ENCODE measurements at regions not wholly inside any gene's neighbourhood (a gene's known extent, or its start where the extent isn't known, plus 50 kb on each side); places are given as distances from the start of the nearest gene placed in this dataset.

- Histone ChIP-seq H3K36me3 (no peaks in the 10 kb centered on the region), H3K27me3 (no peaks in the 10 kb centered on the region), H3K9me3 (no peaks in the 10 kb centered on the region), H3K4me3 (no peak overlapping the region), H3K27ac (replicated peaks in 1 of 4) (peak overlapping the region in 2 of 4 donors; percentile 32 to 55), H3K4me1 (peaks cover 33 to 42% (median 34%) of the 10 kb centered on the region in 4 donors)
- 76% methylated on average over 6 of the region's 6 CpGs for WGBS
- no peak for DNase-seq (ENCODE audit: extremely low spot score)
- no peak for TF ChIP-seq CTCF (IDR thresholded peaks at IDR 0.05)
- no peak for TF ChIP-seq POLR2A (IDR thresholded peaks at IDR 0.05; ENCODE audit: low read depth)
- intact Hi-C loops (cut with DNase I), result no loop called here
Measured at GRCh38 chr10:31584876-31585275, 265.9 kb downstream of the ZEB1 start.

GRCh38 chr10:31584098-31584631 is 265.1 kb downstream of the ZEB1 start:
- intact Hi-C loops (cut with DNase I), result no loop called here
- DNase-seq (ENCODE audit: extremely low spot score), result peak; percentile 89
- H3K36me3 ChIP-seq, result no peaks in the 10 kb centered on the region
- WGBS, result 80% methylated on average over 8 of the region's 12 CpGs
- H3K27me3 ChIP-seq, result no peaks in the 10 kb centered on the region
- TF ChIP-seq CTCF (IDR thresholded peaks at IDR 0.05) (no peak), POLR2AphosphoS5 (IDR thresholded peaks at IDR 0.05) (no peak), POLR2A (IDR thresholded peaks at IDR 0.05; ENCODE audit: low read depth) (no peak), EP300 (IDR thresholded peaks at IDR 0.05) (no peak)
- peak overlapping the region in 3 of 4 donors; percentile 34 to 55 (median 43) for H3K27ac ChIP-seq (replicated peaks in 1 of 4)
- no peak overlapping the region for H3K4me3 ChIP-seq
- H3K9me3 ChIP-seq, result no peaks in the 10 kb centered on the region
- peaks cover 33 to 42% (median 34%) of the 10 kb centered on the region in 4 donors for H3K4me1 ChIP-seq

GRCh38 chr10:31583293-31583692 is 264.3 kb downstream of the ZEB1 start:
- H3K36me3 ChIP-seq, result no peaks in the 10 kb centered on the region
- H3K9me3 ChIP-seq, result no peaks in the 10 kb centered on the region
- no peak for TF ChIP-seq POLR2A (IDR thresholded peaks at IDR 0.05; ENCODE audit: low read depth)
- TF ChIP-seq CTCF (IDR thresholded peaks at IDR 0.05), result no peak
- no peak for TF ChIP-seq POLR2AphosphoS5 (IDR thresholded peaks at IDR 0.05)
- TF ChIP-seq EP300 (IDR thresholded peaks at IDR 0.05), result no peak
- 47% methylated on average over 6 of the region's 6 CpGs for WGBS
- no peaks in the 10 kb centered on the region for H3K27me3 ChIP-seq
- DNase-seq (ENCODE audit: extremely low spot score), result peak; percentile 80
- H3K4me1 ChIP-seq, result peaks cover 33 to 42% (median 34%) of the 10 kb centered on the region in 4 donors
- intact Hi-C loops (cut with DNase I), result no loop called here
- H3K4me3 ChIP-seq, result no peak overlapping the region
- H3K27ac ChIP-seq (replicated peaks in 1 of 4), result peak overlapping the region; percentile 32 to 43 (median 36)

- intact Hi-C loops (cut with DNase I), result no loop called here
- Histone ChIP-seq H3K4me3 (no peak overlapping the region), H3K27me3 (no peaks in the 10 kb centered on the region), H3K36me3 (no peaks in the 10 kb centered on the region), H3K4me1 (peaks cover 33 to 42% (median 34%) of the 10 kb centered on the region in 4 donors), H3K9me3 (peaks cover 0 to 2% (median 0%) of the 10 kb centered on the region in 4 donors), H3K27ac (replicated peaks in 1 of 4) (peak overlapping the region; percentile 32 to 43 (median 36))
- TF ChIP-seq CTCF (IDR thresholded peaks at IDR 0.05), result no peak
- no peak for TF ChIP-seq POLR2A (IDR thresholded peaks at IDR 0.05; ENCODE audit: low read depth)
- no peak for TF ChIP-seq EP300 (IDR thresholded peaks at IDR 0.05)
- no peak for TF ChIP-seq POLR2AphosphoS5 (IDR thresholded peaks at IDR 0.05)
- no peak for DNase-seq (ENCODE audit: extremely low spot score)
- WGBS, result 38% methylated on average over 8 of the region's 8 CpGs
Measured at GRCh38 chr10:31582365-31583052, 263.5 kb downstream of the ZEB1 start.

Data from esophagus muscularis mucosa (tissue), 4 donors.